HG03280 (cell line): ENCODE measurements at regions not wholly inside any gene's neighbourhood (a gene's known extent, or its start where the extent isn't known, plus 50 kb on each side); places are given as distances from the start of the nearest gene placed in this dataset.
A peak's percentile ranks its signal among the peaks of the same experiment; 100 is the strongest.
"Not testable (repeated sequence)": the region's sequence is repeated elsewhere in the genome, so short reads cannot be mapped to it uniquely, and the experiment has no call there.

Experiments
- ATAC-seq: cut with Tn5 transposase; IDR thresholded peaks from one replicate; pipeline ENCODE4 v1.9.1; 2021; ENCODE audit warnings: mild to moderate bottlenecking, moderate library complexity; ENCODE audit not compliant: unreplicated experiment

GRCh38 chr12:41684997-41685396 is 459.7 kb downstream of the GXYLT1 start:
- ATAC-seq = no peak

GRCh38 chr12:41683513-41684240 is 461.0 kb downstream of the GXYLT1 start:
- no peak for ATAC-seq

GRCh38 chr12:41683023-41683422 is 461.7 kb downstream of the GXYLT1 start:
- ATAC-seq = peak; percentile 66

GRCh38 chr12:41681898-41682297 is 462.8 kb downstream of the GXYLT1 start:
- no peak for ATAC-seq

GRCh38 chr12:41680155-41680554 is 464.5 kb downstream of the GXYLT1 start:
- no peak for ATAC-seq

GRCh38 chr12:41663598-41664265 is 475.6 kb downstream of the PDZRN4 start:
- ATAC-seq = no peak

- ATAC-seq = no peak
Observed at GRCh38 chr12:41661141-41661765, 473.1 kb downstream of the PDZRN4 start.

GRCh38 chr12:41656454-41656853 is 468.3 kb downstream of the PDZRN4 start:
- no peak for ATAC-seq

GRCh38 chr12:41653386-41654326 is 465.5 kb downstream of the PDZRN4 start:
- ATAC-seq = no peak

GRCh38 chr12:41652981-41653380 is 464.9 kb downstream of the PDZRN4 start:
- ATAC-seq = no peak

- no peak for ATAC-seq
Observed at GRCh38 chr12:41645624-41646023, 457.5 kb downstream of the PDZRN4 start.

GRCh38 chr12:41642808-41643207 is 454.7 kb downstream of the PDZRN4 start:
- ATAC-seq = not testable (repeated sequence)

- no peak for ATAC-seq
Observed at GRCh38 chr12:41636653-41637052, 448.5 kb downstream of the PDZRN4 start.

GRCh38 chr12:41635626-41636364 is 447.7 kb downstream of the PDZRN4 start:
- no peak for ATAC-seq

- no peak for ATAC-seq
Observed at GRCh38 chr12:41634091-41634490, 446.0 kb downstream of the PDZRN4 start.

GRCh38 chr12:41629611-41630010 is 441.5 kb downstream of the PDZRN4 start:
- ATAC-seq = no peak

- no peak for ATAC-seq
Observed at GRCh38 chr12:41627476-41627875, 439.4 kb downstream of the PDZRN4 start.

GRCh38 chr12:41624571-41624970 is 436.5 kb downstream of the PDZRN4 start:
- ATAC-seq = no peak
